ENCODE measurements at regions not wholly inside any gene's neighbourhood (a gene's known extent, or its start where the extent isn't known, plus 50 kb on each side); places are given as distances from the start of the nearest gene placed in this dataset.
A peak's percentile ranks its signal among the peaks of the same experiment; 100 is the strongest.

DNA sequence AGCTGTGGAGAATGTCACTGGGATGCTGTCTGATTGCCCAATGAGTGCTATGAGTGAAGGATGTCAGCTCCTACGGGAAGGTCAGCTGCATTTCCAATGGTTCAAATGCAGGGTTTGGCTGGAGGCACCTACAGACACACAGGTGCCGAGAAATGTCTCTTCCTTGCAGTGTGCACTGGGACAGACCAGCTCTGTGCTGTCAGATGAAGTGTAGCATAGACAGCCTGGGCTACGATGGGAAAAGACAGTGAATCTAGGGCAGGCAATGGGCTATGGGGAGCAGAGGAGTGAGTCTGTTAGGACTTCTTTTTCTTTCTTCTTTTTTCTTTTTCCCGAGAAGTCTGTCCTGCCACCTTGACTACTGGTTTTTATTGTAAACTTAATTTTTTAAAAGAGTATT lies 223.1 kb upstream of the EOMES start:
- no peaks in the 10 kb centered on the region for H3K9me1 ChIP-seq (ENCODE audit: control insufficient read depth, extremely low read depth, insufficient read depth, low read length)
- dilution Hi-C loops (cut with MboI; ENCODE audit: extremely low pct_ligation_motif_present, low sequenced_read_pairs): no loop called here

DNA sequence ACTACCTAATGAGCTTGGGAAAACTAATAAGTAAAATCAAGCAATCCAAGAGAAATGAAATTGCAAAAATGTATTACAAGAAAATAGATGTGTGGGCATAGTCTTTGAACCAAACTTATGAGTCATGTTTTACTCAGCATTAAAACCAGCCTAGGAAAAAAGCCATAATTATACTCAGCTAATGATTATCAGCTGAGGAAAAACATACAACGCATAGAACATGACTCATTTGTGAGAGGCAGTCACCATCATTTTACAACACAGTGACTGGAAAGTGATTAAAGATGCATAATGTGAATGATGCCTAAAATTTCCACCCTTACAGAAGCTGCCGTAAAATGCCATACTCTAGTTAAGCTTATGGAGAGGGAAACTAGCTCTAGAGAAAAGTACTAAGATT lies 238.0 kb upstream of the EOMES start:
- Histone ChIP-seq H3K9me3 (ENCODE audit: control insufficient read depth, low read depth, low read length) (no peaks in the 10 kb centered on the region), H3K27me3 (ENCODE audit: control insufficient read depth, extremely low read depth, insufficient read depth, low read length) (no peaks in the 10 kb centered on the region), H3K9ac (ENCODE audit: control insufficient read depth, extremely low read depth, insufficient read depth, low read length) (no peak overlapping the region), H3K4me3 (ENCODE audit: control insufficient read depth in 2 of 3, extremely low read depth in 1 of 3, insufficient read depth in 2 of 3, low read depth in 1 of 3, low read length in 3 of 3) (no peak overlapping the region), H3K79me2 (ENCODE audit: control insufficient read depth, insufficient read depth, low read length) (no peaks in the 10 kb centered on the region), H3K9me1 (ENCODE audit: control insufficient read depth, extremely low read depth, insufficient read depth, low read length) (no peaks in the 10 kb centered on the region), H4K20me1 (ENCODE audit: control insufficient read depth, extremely low read depth, insufficient read depth, low read length) (no peaks in the 10 kb centered on the region), H2AFZ (ENCODE audit: control insufficient read depth, low read length) (no peak overlapping the region), H3K36me3 (ENCODE audit: control insufficient read depth in 2 of 2, extremely low read depth in 1 of 2, insufficient read depth in 2 of 2, low read length in 2 of 2) (no peaks in the 10 kb centered on the region), H3K27ac (ENCODE audit: control insufficient read depth, insufficient read depth, low read length) (no peak overlapping the region), H3K4me2 (ENCODE audit: control insufficient read depth, extremely low read depth, insufficient read depth, low read depth, low read length) (no peak overlapping the region), H3K4me1 (ENCODE audit: control insufficient read depth, extremely low read depth, insufficient read depth, low read length) (peaks cover 3% of the 10 kb centered on the region)
- dilution Hi-C loops (cut with MboI; ENCODE audit: extremely low pct_ligation_motif_present, low sequenced_read_pairs): no loop called here
- TF ChIP-seq, protein P1, sequence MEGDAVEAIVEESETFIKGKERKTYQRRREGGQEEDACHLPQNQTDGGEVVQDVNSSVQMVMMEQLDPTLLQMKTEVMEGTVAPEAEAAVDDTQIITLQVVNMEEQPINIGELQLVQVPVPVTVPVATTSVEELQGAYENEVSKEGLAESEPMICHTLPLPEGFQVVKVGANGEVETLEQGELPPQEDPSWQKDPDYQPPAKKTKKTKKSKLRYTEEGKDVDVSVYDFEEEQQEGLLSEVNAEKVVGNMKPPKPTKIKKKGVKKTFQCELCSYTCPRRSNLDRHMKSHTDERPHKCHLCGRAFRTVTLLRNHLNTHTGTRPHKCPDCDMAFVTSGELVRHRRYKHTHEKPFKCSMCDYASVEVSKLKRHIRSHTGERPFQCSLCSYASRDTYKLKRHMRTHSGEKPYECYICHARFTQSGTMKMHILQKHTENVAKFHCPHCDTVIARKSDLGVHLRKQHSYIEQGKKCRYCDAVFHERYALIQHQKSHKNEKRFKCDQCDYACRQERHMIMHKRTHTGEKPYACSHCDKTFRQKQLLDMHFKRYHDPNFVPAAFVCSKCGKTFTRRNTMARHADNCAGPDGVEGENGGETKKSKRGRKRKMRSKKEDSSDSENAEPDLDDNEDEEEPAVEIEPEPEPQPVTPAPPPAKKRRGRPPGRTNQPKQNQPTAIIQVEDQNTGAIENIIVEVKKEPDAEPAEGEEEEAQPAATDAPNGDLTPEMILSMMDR (optimal IDR thresholded peaks at IDR 0.05 in 1 of 3, IDR thresholded peaks at IDR 0.05 in 1 of 3, conservative IDR thresholded peaks at IDR 0.05 in 1 of 3; ENCODE audit: extremely low read depth in 1 of 3, insufficient read depth in 2 of 3, low read length in 3 of 3): no peak
- no peak for TF ChIP-seq EZH2 (IDR thresholded peaks at IDR 0.05; ENCODE audit: low read length)
- FAIRE-seq (peak; percentile 73), DNase-seq (ENCODE audit: low read depth, low spot score) (peak; percentile 40)

More for the DNA sequence above, 223.1 kb upstream of the EOMES start:
- Histone ChIP-seq H3K27ac (ENCODE audit: control insufficient read depth, insufficient read depth, low read length) (no peak overlapping the region), H3K9ac (ENCODE audit: control insufficient read depth, extremely low read depth, insufficient read depth, low read length) (no peak overlapping the region), H4K20me1 (ENCODE audit: control insufficient read depth, extremely low read depth, insufficient read depth, low read length) (no peaks in the 10 kb centered on the region), H3K36me3 (ENCODE audit: control insufficient read depth in 2 of 2, extremely low read depth in 1 of 2, insufficient read depth in 2 of 2, low read length in 2 of 2) (no peaks in the 10 kb centered on the region), H3K4me1 (ENCODE audit: control insufficient read depth, extremely low read depth, insufficient read depth, low read length) (no peaks in the 10 kb centered on the region), H3K27me3 (ENCODE audit: control insufficient read depth, extremely low read depth, insufficient read depth, low read length) (no peaks in the 10 kb centered on the region), H2AFZ (ENCODE audit: control insufficient read depth, low read length) (no peak overlapping the region), H3K9me3 (ENCODE audit: control insufficient read depth, low read depth, low read length) (no peaks in the 10 kb centered on the region), H3K4me2 (ENCODE audit: control insufficient read depth, extremely low read depth, insufficient read depth, low read depth, low read length) (no peak overlapping the region), H3K79me2 (ENCODE audit: control insufficient read depth, insufficient read depth, low read length) (no peaks in the 10 kb centered on the region), H3K4me3 (ENCODE audit: control insufficient read depth in 2 of 3, extremely low read depth in 1 of 3, insufficient read depth in 2 of 3, low read depth in 1 of 3, low read length in 3 of 3) (no peak overlapping the region)
- TF ChIP-seq EZH2 (IDR thresholded peaks at IDR 0.05; ENCODE audit: low read length): no peak
- TF ChIP-seq, protein P1 (optimal IDR thresholded peaks at IDR 0.05 in 1 of 3, IDR thresholded peaks at IDR 0.05 in 1 of 3, conservative IDR thresholded peaks at IDR 0.05 in 1 of 3; ENCODE audit: extremely low read depth in 1 of 3, insufficient read depth in 2 of 3, low read length in 3 of 3): no peak
- DNase-seq (ENCODE audit: low read depth, low spot score) (no peak), FAIRE-seq (no peak)

Data from keratinocyte (primary cell).